ENCODE measurements at regions not wholly inside any gene's neighbourhood (a gene's known extent, or its start where the extent isn't known, plus 50 kb on each side); places are given as distances from the start of the nearest gene placed in this dataset.

DNA sequence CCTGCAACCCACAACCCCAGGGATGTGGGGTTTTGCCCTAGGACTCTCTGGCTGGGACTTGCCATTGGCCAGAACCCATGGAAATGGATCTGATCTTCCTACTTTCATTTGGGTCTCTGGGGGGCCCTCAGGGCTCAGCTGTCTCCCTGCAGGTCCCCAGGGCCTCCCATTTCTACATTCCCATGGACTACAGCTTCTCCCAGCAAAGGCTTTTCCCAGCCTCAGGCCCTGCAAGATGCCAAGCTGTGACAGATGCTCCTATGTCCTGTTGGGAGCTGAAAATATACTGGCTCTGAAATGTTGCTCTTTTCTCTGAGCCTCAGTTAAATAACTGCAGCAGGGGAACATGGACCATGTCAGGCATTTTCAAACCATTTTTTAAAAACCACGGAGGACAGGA, 99.5 kb upstream of the IGSF21 start:
- no peaks in the 10 kb centered on the region for H3K23me2 ChIP-seq (ENCODE audit: insufficient read length, low read depth, low read length, poor library complexity, severe bottlenecking)
- no peak overlapping the region for H2AFZ ChIP-seq (ENCODE audit: low read length)
- H3K56ac ChIP-seq (ENCODE audit: insufficient read length, low read depth, low read length) = no peak overlapping the region
- H2BK20ac ChIP-seq (ENCODE audit: low read depth, low read length, poor library complexity, severe bottlenecking) = no peak overlapping the region
- H4K5ac ChIP-seq (ENCODE audit: insufficient read length, low read depth, low read length) = no peak overlapping the region
- no peaks in the 10 kb centered on the region for H3K79me1 ChIP-seq (ENCODE audit: insufficient read depth, low read depth, low read length, poor library complexity, severe bottlenecking)
- DNase-seq = no peak
- no peak overlapping the region for H3K18ac ChIP-seq (ENCODE audit: insufficient read length, low read depth, low read length)
- H3K4ac ChIP-seq (ENCODE audit: low read depth, low read length) = no peak overlapping the region
- Mint-ChIP-seq H3K36me3 (ENCODE audit: insufficient read depth in 1 of 3, low read depth in 3 of 3) (no peaks in the 10 kb centered on the region), H3K27ac (no peak overlapping the region), H3K4me3 (no peak overlapping the region), H3K4me1 (peaks cover 22 to 28% of the 10 kb centered on the region in 2 experiments), H3K27me3 (ENCODE audit: low read depth) (peaks cover 21% of the 10 kb centered on the region), H3K9me3 (no peaks in the 10 kb centered on the region; a peak in 1 of 5 replicates)
- no peak overlapping the region for H3K23ac ChIP-seq (ENCODE audit: insufficient read length, low read depth, low read length)
- H3T11ph ChIP-seq (ENCODE audit: low read length) = no peak overlapping the region
- no peak overlapping the region for H2AK5ac ChIP-seq (ENCODE audit: insufficient read length, low read length)
- no peaks in the 10 kb centered on the region for H3K9me3 ChIP-seq (ENCODE audit: control insufficient read depth, low read depth, low read length)
- TF ChIP-seq, protein P1, sequence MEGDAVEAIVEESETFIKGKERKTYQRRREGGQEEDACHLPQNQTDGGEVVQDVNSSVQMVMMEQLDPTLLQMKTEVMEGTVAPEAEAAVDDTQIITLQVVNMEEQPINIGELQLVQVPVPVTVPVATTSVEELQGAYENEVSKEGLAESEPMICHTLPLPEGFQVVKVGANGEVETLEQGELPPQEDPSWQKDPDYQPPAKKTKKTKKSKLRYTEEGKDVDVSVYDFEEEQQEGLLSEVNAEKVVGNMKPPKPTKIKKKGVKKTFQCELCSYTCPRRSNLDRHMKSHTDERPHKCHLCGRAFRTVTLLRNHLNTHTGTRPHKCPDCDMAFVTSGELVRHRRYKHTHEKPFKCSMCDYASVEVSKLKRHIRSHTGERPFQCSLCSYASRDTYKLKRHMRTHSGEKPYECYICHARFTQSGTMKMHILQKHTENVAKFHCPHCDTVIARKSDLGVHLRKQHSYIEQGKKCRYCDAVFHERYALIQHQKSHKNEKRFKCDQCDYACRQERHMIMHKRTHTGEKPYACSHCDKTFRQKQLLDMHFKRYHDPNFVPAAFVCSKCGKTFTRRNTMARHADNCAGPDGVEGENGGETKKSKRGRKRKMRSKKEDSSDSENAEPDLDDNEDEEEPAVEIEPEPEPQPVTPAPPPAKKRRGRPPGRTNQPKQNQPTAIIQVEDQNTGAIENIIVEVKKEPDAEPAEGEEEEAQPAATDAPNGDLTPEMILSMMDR (conservative IDR thresholded peaks at IDR 0.05) = no peak
- H4K91ac ChIP-seq (ENCODE audit: insufficient read length, low read depth, low read length) = no peak overlapping the region
- no CpG with 5 or more reads among the region's 1 CpG for WGBS (ENCODE audit: extremely low coverage, insufficient read length, low lambda C conversion rate)
- H3K14ac ChIP-seq (ENCODE audit: insufficient read depth, low read length) = no peak overlapping the region
- H3K27me3 ChIP-seq (ENCODE audit: insufficient read depth, low read length) = no peaks in the 10 kb centered on the region
- no peak overlapping the region for H2BK120ac ChIP-seq (ENCODE audit: low read depth, low read length, poor library complexity, severe bottlenecking)
- peaks cover 6% of the 10 kb centered on the region; the same call in 1 of the 2 replicates for H3K4me1 ChIP-seq (ENCODE audit: insufficient read depth, low read length)
- H2BK15ac ChIP-seq (ENCODE audit: low read depth, low read length) = no peak overlapping the region
- no peak overlapping the region for H3K9ac ChIP-seq (ENCODE audit: extremely low read depth, insufficient read length, low read length)
- no peaks in the 10 kb centered on the region for H4K20me1 ChIP-seq (ENCODE audit: control insufficient read depth, insufficient read depth, insufficient read length)
- no peaks in the 10 kb centered on the region for H3K79me2 ChIP-seq (ENCODE audit: insufficient read depth, low read length)
- no peak overlapping the region for H3K27ac ChIP-seq (ENCODE audit: insufficient read length, low read depth, low read length)
- H4K8ac ChIP-seq (replicated peaks; ENCODE audit: insufficient read length, low read depth, low read length) = no peak overlapping the region
- no peak overlapping the region for H2BK12ac ChIP-seq (ENCODE audit: insufficient read length, low read depth, low read length)
- H2BK5ac ChIP-seq (ENCODE audit: insufficient read length, low read length) = no peak overlapping the region
- H3K4me2 ChIP-seq (ENCODE audit: insufficient read depth, insufficient read length, low read length) = no peak overlapping the region

All from H9 (cell line).